SKM-1 (cell line): ENCODE measurements at regions not wholly inside any gene's neighbourhood (a gene's known extent, or its start where the extent isn't known, plus 50 kb on each side); places are given as distances from the start of the nearest gene placed in this dataset.

Experiments used
- DNase-seq: peaks from one replicate; lab custom pipeline; 2025; ENCODE audit not compliant: unreplicated experiment; lab: John Stamatoyannopoulos, UW

- no peak for DNase-seq
Observed at GRCh38 chr2:100660851-100661584, 98.2 kb downstream of the PDCL3 start.

- DNase-seq, result no peak
Observed at GRCh38 chr2:100662866-100663265, 100.1 kb downstream of the PDCL3 start.

- no peak for DNase-seq
Observed at GRCh38 chr2:100664021-100664755, 101.4 kb downstream of the PDCL3 start.

GRCh38 chr2:100664756-100665101 lies 101.9 kb downstream of the PDCL3 start:
- no peak for DNase-seq

GRCh38 chr2:100666996-100667395 lies 104.2 kb downstream of the PDCL3 start:
- no peak for DNase-seq

- DNase-seq, result no peak
Observed at GRCh38 chr2:100667801-100668200, 105.0 kb downstream of the PDCL3 start.

GRCh38 chr2:100670232-100670631 lies 107.4 kb downstream of the PDCL3 start:
- DNase-seq, result no peak

GRCh38 chr2:100673115-100673514 lies 110.3 kb downstream of the PDCL3 start:
- no peak for DNase-seq

- no peak for DNase-seq
Observed at GRCh38 chr2:100673691-100674485, 111.1 kb downstream of the PDCL3 start.

GRCh38 chr2:100674666-100675065 lies 111.9 kb downstream of the PDCL3 start:
- no peak for DNase-seq

GRCh38 chr2:100675373-100675772 lies 112.6 kb downstream of the PDCL3 start:
- DNase-seq, result no peak

GRCh38 chr2:100675855-100676254 lies 113.1 kb downstream of the PDCL3 start:
- no peak for DNase-seq

GRCh38 chr2:100676346-100676745 lies 113.6 kb downstream of the PDCL3 start:
- no peak for DNase-seq

GRCh38 chr2:100677611-100678185 lies 114.9 kb downstream of the PDCL3 start:
- DNase-seq, result no peak

GRCh38 chr2:100679211-100679610 lies 116.4 kb downstream of the PDCL3 start:
- DNase-seq, result no peak

- DNase-seq, result no peak
Observed at GRCh38 chr2:100682536-100682935, 119.7 kb downstream of the PDCL3 start.

GRCh38 chr2:100683231-100683630 lies 120.4 kb downstream of the PDCL3 start:
- no peak for DNase-seq

- DNase-seq, result no peak
Observed at GRCh38 chr2:100691846-100692245, 128.1 kb upstream of the NPAS2 start.

GRCh38 chr2:100692381-100692780 lies 127.6 kb upstream of the NPAS2 start:
- DNase-seq, result no peak

- DNase-seq, result no peak
Observed at GRCh38 chr2:100692906-100693305, 127.0 kb upstream of the NPAS2 start.

- no peak for DNase-seq
Observed at GRCh38 chr2:100699131-100699530, 120.8 kb upstream of the NPAS2 start.
